GM12874 (cell line): ENCODE measurements at regions not wholly inside any gene's neighbourhood (a gene's known extent, or its start where the extent isn't known, plus 50 kb on each side); places are given as distances from the start of the nearest gene placed in this dataset.

ENCODE experiments used
- CTCF ChIP-seq: IDR thresholded peaks from 2 replicates; pipeline ENCODE4 v1.5.1; 2011; ENCODE audit warnings: low read depth, mild to moderate bottlenecking, control low read depth, low read length, moderate library complexity; ENCODE audit not compliant: insufficient read depth

- TF ChIP-seq CTCF = no peak
Observed at GRCh38 chr12:59068436-59068835, 148.1 kb upstream of the LRIG3 start.

- TF ChIP-seq CTCF = no peak
Observed at GRCh38 chr12:59067083-59067482, 146.8 kb upstream of the LRIG3 start.

GRCh38 chr12:59066445-59066844 is 146.1 kb upstream of the LRIG3 start:
- no peak for TF ChIP-seq CTCF

- TF ChIP-seq CTCF = no peak
Observed at GRCh38 chr12:59059088-59059935, 139.0 kb upstream of the LRIG3 start.

- TF ChIP-seq CTCF = no peak
Observed at GRCh38 chr12:59056966-59057365, 136.7 kb upstream of the LRIG3 start.

GRCh38 chr12:59055204-59055860 is 135.0 kb upstream of the LRIG3 start:
- TF ChIP-seq CTCF = no peak

- TF ChIP-seq CTCF = no peak
Observed at GRCh38 chr12:59046763-59047534, 126.6 kb upstream of the LRIG3 start.
